H9 (cell line): ENCODE measurements at regions not wholly inside any gene's neighbourhood (a gene's known extent, or its start where the extent isn't known, plus 50 kb on each side); places are given as distances from the start of the nearest gene placed in this dataset.

Source experiments
- DNase-seq: peaks from one replicate; pipeline ENCODE4 v3.0.0-alpha.2; 2017
- H2AFZ ChIP-seq: one replicate; pipeline ENCODE4 v1.6.1; 2013; ENCODE audit warnings: mild to moderate bottlenecking, low read length, control low read depth, moderate library complexity
- H2AK5ac ChIP-seq: 2 replicates; pipeline ENCODE4 v1.6.1; 2013; ENCODE audit warnings: low read length, control low read depth, mixed read lengths; ENCODE audit not compliant: insufficient read length
- H2BK120ac ChIP-seq: one replicate; pipeline ENCODE4 v1.6.1; 2013; ENCODE audit warnings: low read depth, mild to moderate bottlenecking, low read length, control low read depth, inconsistent platforms; ENCODE audit not compliant: poor library complexity, severe bottlenecking
- H2BK12ac ChIP-seq: 2 replicates; pipeline ENCODE4 v1.6.1; 2013; ENCODE audit warnings: low read length, control low read depth, mixed read lengths, low read depth; ENCODE audit not compliant: insufficient read length
- H2BK15ac ChIP-seq: 2 replicates; pipeline ENCODE4 v1.6.1; 2013; ENCODE audit warnings: low read depth, low read length, control low read depth
- H2BK20ac ChIP-seq: one replicate; pipeline ENCODE4 v1.6.1; 2013; ENCODE audit warnings: low read depth, mild to moderate bottlenecking, low read length, control low read depth, inconsistent platforms; ENCODE audit not compliant: poor library complexity, severe bottlenecking
- H2BK5ac ChIP-seq: 2 replicates; pipeline ENCODE4 v1.6.1; 2013; ENCODE audit warnings: low read length, control low read depth, mixed read lengths; ENCODE audit not compliant: insufficient read length
- H3K14ac ChIP-seq: 2 replicates; pipeline ENCODE4 v1.6.1; 2013; ENCODE audit warnings: low read length, control low read depth; ENCODE audit not compliant: insufficient read depth
- H3K18ac ChIP-seq: 2 replicates; pipeline ENCODE4 v1.6.1; 2013; ENCODE audit warnings: low read depth, mild to moderate bottlenecking, mixed read lengths, low read length, control low read depth; ENCODE audit not compliant: insufficient read length
- H3K23ac ChIP-seq: 2 replicates; pipeline ENCODE4 v1.6.1; 2013; ENCODE audit warnings: low read length, control low read depth, mixed read lengths, low read depth; ENCODE audit not compliant: insufficient read length
- H3K23me2 ChIP-seq: 2 replicates; pipeline ENCODE4 v1.6.1; 2013; ENCODE audit warnings: low read depth, mild to moderate bottlenecking, mixed read lengths, low read length, control low read depth; ENCODE audit not compliant: insufficient read length, poor library complexity, severe bottlenecking
- H3K27ac ChIP-seq: 2 replicates; pipeline ENCODE4 v1.5.1; 2013; ENCODE audit warnings: low read length, control low read depth, mixed read lengths, low read depth; ENCODE audit not compliant: insufficient read length
- H3K27me3 ChIP-seq: 2 replicates; pipeline ENCODE4 v1.6.1; 2013; ENCODE audit warnings: low read length, control low read depth, inconsistent platforms; ENCODE audit not compliant: insufficient read depth
- H3K4ac ChIP-seq: 2 replicates; pipeline ENCODE4 v1.6.1; 2013; ENCODE audit warnings: low read depth, mild to moderate bottlenecking, control low read depth, inconsistent platforms, low read length, moderate library complexity
- H3K4me1 ChIP-seq: 2 replicates; pipeline ENCODE4 v1.6.1; 2013; ENCODE audit warnings: low read length, control low read depth, inconsistent platforms; ENCODE audit not compliant: insufficient read depth
- H3K4me2 ChIP-seq: 2 replicates; pipeline ENCODE4 v1.6.1; 2013; ENCODE audit warnings: low read length, control low read depth, mixed read lengths; ENCODE audit not compliant: insufficient read length, insufficient read depth
- H3K56ac ChIP-seq: 2 replicates; pipeline ENCODE4 v1.6.1; 2013; ENCODE audit warnings: low read depth, mild to moderate bottlenecking, mixed read lengths, low read length, control low read depth; ENCODE audit not compliant: insufficient read length
- H3K79me1 ChIP-seq: 2 replicates; pipeline ENCODE4 v1.6.1; 2013; ENCODE audit warnings: low read depth, mild to moderate bottlenecking, moderate library complexity, low read length, control low read depth, inconsistent platforms; ENCODE audit not compliant: insufficient read depth, poor library complexity, severe bottlenecking
- H3K79me2 ChIP-seq: 2 replicates; pipeline ENCODE4 v1.6.1; 2013; ENCODE audit warnings: low read length, control low read depth, inconsistent platforms; ENCODE audit not compliant: insufficient read depth
- H3K9ac ChIP-seq: 2 replicates; pipeline ENCODE4 v1.6.1; 2013; ENCODE audit warnings: low read length, control low read depth, mixed read lengths; ENCODE audit not compliant: insufficient read length; ENCODE audit errors: extremely low read depth
- H3K9me3 ChIP-seq: one replicate; pipeline ENCODE4 v1.6.1; 2013; ENCODE audit warnings: low read depth, low read length, inconsistent platforms; ENCODE audit not compliant: control insufficient read depth
- H3T11ph ChIP-seq: one replicate; pipeline ENCODE4 v1.6.1; 2013; ENCODE audit warnings: mild to moderate bottlenecking, low read length, control low read depth, inconsistent platforms
- H4K20me1 ChIP-seq: one replicate; pipeline ENCODE4 v1.6.1; 2013; ENCODE audit not compliant: control insufficient read depth, insufficient read length, insufficient read depth
- H4K5ac ChIP-seq: 2 replicates; pipeline ENCODE4 v1.6.1; 2013; ENCODE audit warnings: low read depth, mild to moderate bottlenecking, mixed read lengths, low read length, control low read depth; ENCODE audit not compliant: insufficient read length
- H4K8ac ChIP-seq: replicated peaks from 2 replicates; pipeline ENCODE4 v1.6.1; 2013; ENCODE audit warnings: low read length, control low read depth, mixed read lengths, low read depth; ENCODE audit not compliant: insufficient read length
- H4K91ac ChIP-seq: 2 replicates; pipeline ENCODE4 v1.6.1; 2013; ENCODE audit warnings: low read depth, mild to moderate bottlenecking, moderate library complexity, mixed read lengths, low read length, control low read depth; ENCODE audit not compliant: insufficient read length
- H3K27ac Mint-ChIP-seq, 3 experiments: 2 replicates in 2 of 3; 3 replicates in 1 of 3; pipeline ENCODE4 v1.8.0; 2020 to 2021; ENCODE audit warnings: mixed read lengths in 3 of 3, mild to moderate bottlenecking in 1 of 3, moderate library complexity in 1 of 3
- H3K27me3 Mint-ChIP-seq: 2 replicates; pipeline ENCODE4 v1.8.0; 2021; ENCODE audit warnings: low read depth, mild to moderate bottlenecking, moderate library complexity, mixed read lengths
- H3K36me3 Mint-ChIP-seq, 3 experiments: 2 replicates in 2 of 3; 3 replicates in 1 of 3; pipeline ENCODE4 v1.8.0; 2020 to 2021; ENCODE audit warnings: low read depth in 3 of 3, mixed read lengths in 3 of 3; ENCODE audit not compliant: insufficient read depth in 1 of 3
- H3K4me1 Mint-ChIP-seq, 2 experiments: 2 replicates each; pipeline ENCODE4 v1.8.0; 2020; ENCODE audit warnings: mixed read lengths in 2 of 2
- H3K4me3 Mint-ChIP-seq, 2 experiments: 2 replicates in 1 of 2; 3 replicates in 1 of 2; pipeline ENCODE4 v1.8.0; 2020 to 2021; ENCODE audit warnings: mild to moderate bottlenecking in 2 of 2, mixed read lengths in 2 of 2, moderate library complexity in 1 of 2
- H3K9me3 Mint-ChIP-seq, 2 experiments: 2 replicates in 1 of 2; 3 replicates in 1 of 2; pipeline ENCODE4 v1.8.0; 2020; ENCODE audit warnings: mild to moderate bottlenecking in 2 of 2, mixed read lengths in 2 of 2, moderate library complexity in 1 of 2
- WGBS: extraction: QIAGEN DNeasy Blood & Tissue Kit; methylation state at CpG from one replicate; pipeline ENCODE4 v1.1.7; 2013; ENCODE audit warnings: missing lambda C conversion rate, low lambda C conversion rate, mixed read lengths; ENCODE audit not compliant: insufficient read length; ENCODE audit errors: extremely low coverage; 5-methylcytosine and 5-hydroxymethylcytosine counted together
- TF ChIP-seq, protein P1 (sequence below): fragments of 200-600 bp; sonication (generic); conservative IDR thresholded peaks from 3 replicates; pipeline ENCODE4 v1.8.0; 2021; ENCODE audit warnings: antibody characterized with exemption, mild to moderate bottlenecking

DNA sequence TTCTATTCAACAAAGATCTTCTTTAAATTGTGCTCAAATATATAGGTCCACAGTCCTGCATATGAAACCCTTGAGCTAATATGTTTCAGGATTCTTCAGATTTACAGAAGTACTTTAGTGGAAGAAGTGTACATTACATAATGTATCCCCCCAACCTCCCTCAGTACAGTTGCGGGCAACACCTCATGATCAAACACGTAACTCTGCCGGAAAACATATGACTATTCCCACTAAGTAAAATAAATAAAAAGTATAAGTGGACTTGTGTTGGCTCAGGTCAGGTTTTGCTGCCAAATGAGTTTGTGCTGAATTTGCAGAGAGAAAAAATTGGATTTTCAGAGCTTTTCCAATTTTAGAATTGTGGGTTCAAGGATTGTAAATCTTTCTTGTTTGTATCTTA lies 267.6 kb upstream of the MDFIC2 start:
- no peaks in the 10 kb centered on the region for H3K79me1 ChIP-seq
- H2BK12ac ChIP-seq, result no peak overlapping the region
- no peak overlapping the region for H3K14ac ChIP-seq
- H4K91ac ChIP-seq, result no peak overlapping the region
- no peak overlapping the region for H2AK5ac ChIP-seq
- Mint-ChIP-seq H3K9me3 (no peaks in the 10 kb centered on the region), H3K36me3 (no peaks in the 10 kb centered on the region), H3K27ac (no peak overlapping the region), H3K4me3 (no peak overlapping the region), H3K27me3 (no peaks in the 10 kb centered on the region), H3K4me1 (peaks cover 6 to 9% of the 10 kb centered on the region in 2 experiments)
- no peak overlapping the region for H3K27ac ChIP-seq
- no peak overlapping the region for H3K4ac ChIP-seq
- DNase-seq, result no peak
- H2BK120ac ChIP-seq, result no peak overlapping the region
- H3K23ac ChIP-seq, result no peak overlapping the region
- TF ChIP-seq, protein P1, sequence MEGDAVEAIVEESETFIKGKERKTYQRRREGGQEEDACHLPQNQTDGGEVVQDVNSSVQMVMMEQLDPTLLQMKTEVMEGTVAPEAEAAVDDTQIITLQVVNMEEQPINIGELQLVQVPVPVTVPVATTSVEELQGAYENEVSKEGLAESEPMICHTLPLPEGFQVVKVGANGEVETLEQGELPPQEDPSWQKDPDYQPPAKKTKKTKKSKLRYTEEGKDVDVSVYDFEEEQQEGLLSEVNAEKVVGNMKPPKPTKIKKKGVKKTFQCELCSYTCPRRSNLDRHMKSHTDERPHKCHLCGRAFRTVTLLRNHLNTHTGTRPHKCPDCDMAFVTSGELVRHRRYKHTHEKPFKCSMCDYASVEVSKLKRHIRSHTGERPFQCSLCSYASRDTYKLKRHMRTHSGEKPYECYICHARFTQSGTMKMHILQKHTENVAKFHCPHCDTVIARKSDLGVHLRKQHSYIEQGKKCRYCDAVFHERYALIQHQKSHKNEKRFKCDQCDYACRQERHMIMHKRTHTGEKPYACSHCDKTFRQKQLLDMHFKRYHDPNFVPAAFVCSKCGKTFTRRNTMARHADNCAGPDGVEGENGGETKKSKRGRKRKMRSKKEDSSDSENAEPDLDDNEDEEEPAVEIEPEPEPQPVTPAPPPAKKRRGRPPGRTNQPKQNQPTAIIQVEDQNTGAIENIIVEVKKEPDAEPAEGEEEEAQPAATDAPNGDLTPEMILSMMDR, result no peak
- H4K8ac ChIP-seq, result no peak overlapping the region
- H3K18ac ChIP-seq, result no peak overlapping the region
- H3K79me2 ChIP-seq, result no peaks in the 10 kb centered on the region
- no CpG with 5 or more reads among the region's 3 CpGs for WGBS
- no peaks in the 10 kb centered on the region for H3K23me2 ChIP-seq
- H3K9me3 ChIP-seq, result no peaks in the 10 kb centered on the region
- H4K20me1 ChIP-seq, result no peaks in the 10 kb centered on the region
- no peaks in the 10 kb centered on the region for H3K4me1 ChIP-seq
- no peak overlapping the region for H2BK15ac ChIP-seq
- no peak overlapping the region for H3K56ac ChIP-seq
- H3T11ph ChIP-seq, result no peak overlapping the region
- H2BK5ac ChIP-seq, result no peak overlapping the region
- no peak overlapping the region for H2BK20ac ChIP-seq
- H4K5ac ChIP-seq, result no peak overlapping the region
- H3K9ac ChIP-seq, result no peak overlapping the region
- no peak overlapping the region for H3K4me2 ChIP-seq
- H3K27me3 ChIP-seq, result no peaks in the 10 kb centered on the region
- H2AFZ ChIP-seq, result no peak overlapping the region
